GM06990 (cell line): ENCODE measurements at regions not wholly inside any gene's neighbourhood (a gene's known extent, or its start where the extent isn't known, plus 50 kb on each side); places are given as distances from the start of the nearest gene placed in this dataset.

ENCODE experiments used
- DNase-seq: peaks from one replicate; pipeline ENCODE4 v3.0.0-alpha.2; 2011; ENCODE audit not compliant: insufficient read length; ENCODE audit errors: extremely low read depth
- H3K27me3 ChIP-seq: replicated peaks from 2 replicates; pipeline ENCODE4 v1.6.0; 2011; ENCODE audit warnings: low read length; ENCODE audit not compliant: control insufficient read depth, insufficient read depth
- H3K36me3 ChIP-seq: 2 replicates; pipeline ENCODE4 v1.5.1; 2011; ENCODE audit warnings: low read length; ENCODE audit not compliant: control insufficient read depth, insufficient read depth
- H3K4me3 ChIP-seq: replicated peaks from 2 replicates; pipeline ENCODE4 v1.5.1; 2011; ENCODE audit warnings: low read depth, mild to moderate bottlenecking, control low read depth, low read length
- TF ChIP-seq, protein P1 (sequence below): IDR thresholded peaks from 2 replicates; pipeline ENCODE4 v1.5.1; 2011; ENCODE audit warnings: low read length, control low read depth, mild to moderate bottlenecking, inconsistent platforms; ENCODE audit not compliant: insufficient read depth, poor library complexity, severe bottlenecking

DNA sequence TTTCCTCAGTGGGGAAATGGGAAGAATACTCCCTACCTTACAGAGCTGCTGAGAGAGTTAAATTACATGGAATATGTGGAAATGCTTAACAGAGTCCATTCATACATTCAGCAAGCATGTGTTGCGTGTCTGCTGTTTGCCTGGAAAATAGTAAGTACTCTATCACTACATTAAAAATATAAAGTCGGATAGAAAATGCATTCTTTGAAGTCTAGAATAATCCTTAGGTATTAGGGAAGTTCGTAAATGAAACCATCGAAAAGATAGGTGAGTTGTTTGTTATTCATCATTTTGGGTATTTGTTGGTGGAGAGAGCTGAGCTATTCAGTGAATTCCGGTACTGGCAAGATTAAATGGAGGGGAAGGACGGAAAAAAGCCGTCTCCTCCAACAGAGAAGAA, 200.1 kb downstream of the OPA1 start:
- Histone ChIP-seq H3K4me3 (no peak overlapping the region), H3K27me3 (peaks cover 3% of the 10 kb centered on the region), H3K36me3 (no peaks in the 10 kb centered on the region)
- no peak for DNase-seq
- TF ChIP-seq, protein P1, sequence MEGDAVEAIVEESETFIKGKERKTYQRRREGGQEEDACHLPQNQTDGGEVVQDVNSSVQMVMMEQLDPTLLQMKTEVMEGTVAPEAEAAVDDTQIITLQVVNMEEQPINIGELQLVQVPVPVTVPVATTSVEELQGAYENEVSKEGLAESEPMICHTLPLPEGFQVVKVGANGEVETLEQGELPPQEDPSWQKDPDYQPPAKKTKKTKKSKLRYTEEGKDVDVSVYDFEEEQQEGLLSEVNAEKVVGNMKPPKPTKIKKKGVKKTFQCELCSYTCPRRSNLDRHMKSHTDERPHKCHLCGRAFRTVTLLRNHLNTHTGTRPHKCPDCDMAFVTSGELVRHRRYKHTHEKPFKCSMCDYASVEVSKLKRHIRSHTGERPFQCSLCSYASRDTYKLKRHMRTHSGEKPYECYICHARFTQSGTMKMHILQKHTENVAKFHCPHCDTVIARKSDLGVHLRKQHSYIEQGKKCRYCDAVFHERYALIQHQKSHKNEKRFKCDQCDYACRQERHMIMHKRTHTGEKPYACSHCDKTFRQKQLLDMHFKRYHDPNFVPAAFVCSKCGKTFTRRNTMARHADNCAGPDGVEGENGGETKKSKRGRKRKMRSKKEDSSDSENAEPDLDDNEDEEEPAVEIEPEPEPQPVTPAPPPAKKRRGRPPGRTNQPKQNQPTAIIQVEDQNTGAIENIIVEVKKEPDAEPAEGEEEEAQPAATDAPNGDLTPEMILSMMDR, result no peak

GRCh38 chr3:193794002-193794881, 201.2 kb downstream of the OPA1 start:
- no peak for DNase-seq
- Histone ChIP-seq H3K27me3 (peaks cover 3% of the 10 kb centered on the region), H3K36me3 (no peaks in the 10 kb centered on the region), H3K4me3 (no peak overlapping the region)
- TF ChIP-seq, protein P1, result no peak

DNA sequence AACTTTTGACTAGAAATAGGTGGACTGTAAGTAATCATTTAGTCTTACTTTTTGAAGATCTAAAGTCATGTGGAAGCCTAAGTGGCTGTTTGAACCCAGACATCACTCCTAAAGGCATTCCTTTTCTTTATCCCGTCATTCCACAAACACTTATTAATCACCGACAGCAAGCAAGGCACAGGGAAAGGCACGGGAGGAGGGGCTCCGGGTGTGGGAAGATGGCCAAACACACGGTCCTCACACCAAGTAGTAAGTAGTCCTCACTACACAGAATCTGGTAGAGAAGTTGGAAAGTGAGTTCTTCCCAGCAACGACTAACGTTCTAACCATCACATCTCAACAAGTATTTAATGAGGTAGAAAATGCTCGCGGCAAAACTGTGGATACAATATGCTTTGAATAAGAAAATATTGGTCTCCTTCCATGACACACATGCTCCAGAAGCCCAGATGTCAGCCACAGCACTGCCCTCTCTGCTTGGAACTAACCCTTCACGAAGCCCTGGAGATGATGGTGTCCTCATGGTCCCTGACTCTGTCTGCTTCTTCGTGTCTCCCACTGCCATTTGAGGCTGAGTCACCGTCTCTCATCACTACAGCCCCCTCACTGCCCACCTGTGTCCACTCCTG, 202.2 kb downstream of the OPA1 start:
- Histone ChIP-seq H3K27me3 (peaks cover 3% of the 10 kb centered on the region), H3K36me3 (no peaks in the 10 kb centered on the region), H3K4me3 (no peak overlapping the region)
- no peak for DNase-seq
- TF ChIP-seq, protein P1, result no peak

DNA sequence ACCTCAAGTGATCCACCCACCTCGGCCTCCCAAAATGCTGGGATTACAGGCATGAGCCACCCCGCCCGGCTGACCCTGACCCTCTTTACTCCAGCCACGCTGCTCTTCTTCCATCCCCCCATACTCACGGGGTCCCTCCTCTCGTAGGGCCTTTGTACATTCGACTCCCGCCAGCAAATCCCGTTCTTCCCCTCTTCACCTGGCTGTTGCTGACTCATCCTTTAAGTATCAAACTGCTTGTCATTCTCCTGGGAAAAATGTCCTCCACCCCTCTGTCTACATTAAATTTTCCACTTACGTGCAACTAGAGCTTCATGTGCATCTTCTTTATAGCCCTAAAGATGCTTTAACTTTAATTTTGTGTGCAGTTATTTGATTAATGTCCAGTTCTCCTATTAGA, 203.1 kb downstream of the OPA1 start:
- Histone ChIP-seq H3K36me3 (no peaks in the 10 kb centered on the region), H3K27me3 (no peaks in the 10 kb centered on the region), H3K4me3 (no peak overlapping the region)
- TF ChIP-seq, protein P1, result no peak
- no peak for DNase-seq

- TF ChIP-seq, protein P1, result no peak
- H3K36me3 ChIP-seq, result no peaks in the 10 kb centered on the region
Observed at GRCh38 chr3:193797566-193797965, 204.6 kb downstream of the OPA1 start.

More at GRCh38 chr3:193797566-193797965, 204.6 kb downstream of the OPA1 start:
- Histone ChIP-seq H3K27me3 (no peaks in the 10 kb centered on the region), H3K4me3 (no peak overlapping the region)
- no peak for DNase-seq
